WTC11 (cell line): ENCODE measurements at regions not wholly inside any gene's neighbourhood (a gene's known extent, or its start where the extent isn't known, plus 50 kb on each side); places are given as distances from the start of the nearest gene placed in this dataset.

Source experiments
- CREB1 ChIP-seq: sonication (generic); formaldehyde crosslinking; IDR thresholded peaks from 2 replicates; pipeline ENCODE4 v1.8.0; 2023; ENCODE audit warnings: mild to moderate bottlenecking, missing genetic modification reagents
- ETV6 ChIP-seq: sonication (generic); formaldehyde crosslinking; IDR thresholded peaks from 2 replicates; pipeline ENCODE4 v1.8.1; 2022; ENCODE audit warnings: mild to moderate bottlenecking, missing genetic modification reagents
- FOXK1 ChIP-seq: sonication (generic); formaldehyde crosslinking; IDR thresholded peaks from 2 replicates; pipeline ENCODE4 v1.8.0; 2022; ENCODE audit warnings: mild to moderate bottlenecking, moderate library complexity, missing genetic modification reagents
- NR3C1 ChIP-seq: sonication (generic); formaldehyde crosslinking; conservative IDR thresholded peaks from 2 replicates; pipeline ENCODE4 v1.8.1; 2023; ENCODE audit warnings: low read depth, mild to moderate bottlenecking, missing genetic modification reagents
- SP1 ChIP-seq: sonication (generic); formaldehyde crosslinking; conservative IDR thresholded peaks from 2 replicates; pipeline ENCODE4 v1.8.1; 2022; ENCODE audit warnings: missing genetic modification reagents
- TF ChIP-seq, protein P1 (sequence below): fragments of 200-600 bp; IDR thresholded peaks from 2 replicates; pipeline ENCODE4 v1.8.0; 2022; ENCODE audit warnings: antibody characterized with exemption
- TF ChIP-seq, protein P2 (sequence below): sonication (generic); formaldehyde crosslinking; IDR thresholded peaks from 2 replicates; pipeline ENCODE4 v1.8.1; 2022; ENCODE audit warnings: low read depth, missing genetic modification reagents, borderline replicate concordance

DNA sequence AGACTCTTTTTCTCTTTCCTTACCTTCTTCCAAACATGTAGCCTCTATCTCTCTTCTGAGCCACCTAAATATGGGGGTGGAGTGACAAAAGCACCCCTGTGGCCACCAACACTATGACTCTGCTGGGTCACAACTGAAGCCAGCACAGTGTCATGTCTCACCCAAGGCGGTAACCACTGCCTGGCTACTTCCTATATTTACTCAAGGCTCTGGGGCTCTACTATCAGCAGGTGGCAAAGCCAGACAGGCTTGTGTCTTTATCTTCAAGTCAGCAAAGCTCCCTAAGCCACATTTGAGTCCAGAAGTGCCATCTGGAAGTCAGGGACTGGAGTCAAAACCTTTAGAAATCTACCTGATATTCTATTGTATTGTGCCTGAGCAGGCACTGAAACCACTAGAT, 1515.2 kb downstream of the PLA2G4A start:
- TF ChIP-seq, protein P1, sequence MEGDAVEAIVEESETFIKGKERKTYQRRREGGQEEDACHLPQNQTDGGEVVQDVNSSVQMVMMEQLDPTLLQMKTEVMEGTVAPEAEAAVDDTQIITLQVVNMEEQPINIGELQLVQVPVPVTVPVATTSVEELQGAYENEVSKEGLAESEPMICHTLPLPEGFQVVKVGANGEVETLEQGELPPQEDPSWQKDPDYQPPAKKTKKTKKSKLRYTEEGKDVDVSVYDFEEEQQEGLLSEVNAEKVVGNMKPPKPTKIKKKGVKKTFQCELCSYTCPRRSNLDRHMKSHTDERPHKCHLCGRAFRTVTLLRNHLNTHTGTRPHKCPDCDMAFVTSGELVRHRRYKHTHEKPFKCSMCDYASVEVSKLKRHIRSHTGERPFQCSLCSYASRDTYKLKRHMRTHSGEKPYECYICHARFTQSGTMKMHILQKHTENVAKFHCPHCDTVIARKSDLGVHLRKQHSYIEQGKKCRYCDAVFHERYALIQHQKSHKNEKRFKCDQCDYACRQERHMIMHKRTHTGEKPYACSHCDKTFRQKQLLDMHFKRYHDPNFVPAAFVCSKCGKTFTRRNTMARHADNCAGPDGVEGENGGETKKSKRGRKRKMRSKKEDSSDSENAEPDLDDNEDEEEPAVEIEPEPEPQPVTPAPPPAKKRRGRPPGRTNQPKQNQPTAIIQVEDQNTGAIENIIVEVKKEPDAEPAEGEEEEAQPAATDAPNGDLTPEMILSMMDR = no peak
- TF ChIP-seq CREB1 (CRISPR knock-in tag) (no peak), NR3C1 (no peak), ETV6 (CRISPR knock-in tag) (no peak), SP1 (CRISPR knock-in tag) (no peak), FOXK1 (CRISPR knock-in tag) (no peak)
- TF ChIP-seq, protein P2, sequence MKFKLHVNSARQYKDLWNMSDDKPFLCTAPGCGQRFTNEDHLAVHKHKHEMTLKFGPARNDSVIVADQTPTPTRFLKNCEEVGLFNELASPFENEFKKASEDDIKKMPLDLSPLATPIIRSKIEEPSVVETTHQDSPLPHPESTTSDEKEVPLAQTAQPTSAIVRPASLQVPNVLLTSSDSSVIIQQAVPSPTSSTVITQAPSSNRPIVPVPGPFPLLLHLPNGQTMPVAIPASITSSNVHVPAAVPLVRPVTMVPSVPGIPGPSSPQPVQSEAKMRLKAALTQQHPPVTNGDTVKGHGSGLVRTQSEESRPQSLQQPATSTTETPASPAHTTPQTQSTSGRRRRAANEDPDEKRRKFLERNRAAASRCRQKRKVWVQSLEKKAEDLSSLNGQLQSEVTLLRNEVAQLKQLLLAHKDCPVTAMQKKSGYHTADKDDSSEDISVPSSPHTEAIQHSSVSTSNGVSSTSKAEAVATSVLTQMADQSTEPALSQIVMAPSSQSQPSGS = no peak
